Fibroblast of pulmonary artery (primary cell): ENCODE measurements at regions not wholly inside any gene's neighbourhood (a gene's known extent, or its start where the extent isn't known, plus 50 kb on each side); places are given as distances from the start of the nearest gene placed in this dataset.

Experiments
- DNase-seq: peaks from one replicate; pipeline ENCODE4 v3.0.0-alpha.2; 2010; ENCODE audit warnings: low read depth
- H3K4me3 ChIP-seq: replicated peaks from 2 replicates; pipeline ENCODE4 v1.5.1; 2011; ENCODE audit warnings: low read depth, mild to moderate bottlenecking, control low read depth, low read length, moderate library complexity
- TF ChIP-seq, protein P1 (sequence below): IDR thresholded peaks from 2 replicates; pipeline ENCODE4 v1.5.1; 2011; ENCODE audit warnings: mild to moderate bottlenecking, control low read depth, low read length, inconsistent platforms; ENCODE audit errors: missing control alignments

DNA sequence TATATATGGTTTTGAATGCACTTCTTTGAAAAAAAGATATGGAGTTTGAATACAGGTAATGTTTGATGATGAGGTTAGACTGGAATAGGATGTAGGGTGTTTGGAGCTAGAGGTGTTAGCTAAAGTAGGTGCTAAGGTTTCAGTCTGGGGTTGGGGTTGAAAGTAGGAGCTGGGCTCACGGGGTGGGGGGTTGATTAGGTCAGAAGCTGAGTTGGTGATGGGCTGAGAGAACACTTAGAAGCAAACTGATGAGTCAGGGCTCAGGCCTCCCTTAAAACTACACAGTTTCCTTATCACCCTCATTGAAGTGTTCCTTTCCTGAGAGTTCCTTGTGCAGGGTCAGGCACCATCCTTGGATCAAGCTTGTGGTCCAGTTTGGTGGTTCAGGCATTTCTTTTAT, 308.8 kb upstream of the ADAMTS16 start:
- DNase-seq: no peak
- no peak overlapping the region for H3K4me3 ChIP-seq
- TF ChIP-seq, protein P1, sequence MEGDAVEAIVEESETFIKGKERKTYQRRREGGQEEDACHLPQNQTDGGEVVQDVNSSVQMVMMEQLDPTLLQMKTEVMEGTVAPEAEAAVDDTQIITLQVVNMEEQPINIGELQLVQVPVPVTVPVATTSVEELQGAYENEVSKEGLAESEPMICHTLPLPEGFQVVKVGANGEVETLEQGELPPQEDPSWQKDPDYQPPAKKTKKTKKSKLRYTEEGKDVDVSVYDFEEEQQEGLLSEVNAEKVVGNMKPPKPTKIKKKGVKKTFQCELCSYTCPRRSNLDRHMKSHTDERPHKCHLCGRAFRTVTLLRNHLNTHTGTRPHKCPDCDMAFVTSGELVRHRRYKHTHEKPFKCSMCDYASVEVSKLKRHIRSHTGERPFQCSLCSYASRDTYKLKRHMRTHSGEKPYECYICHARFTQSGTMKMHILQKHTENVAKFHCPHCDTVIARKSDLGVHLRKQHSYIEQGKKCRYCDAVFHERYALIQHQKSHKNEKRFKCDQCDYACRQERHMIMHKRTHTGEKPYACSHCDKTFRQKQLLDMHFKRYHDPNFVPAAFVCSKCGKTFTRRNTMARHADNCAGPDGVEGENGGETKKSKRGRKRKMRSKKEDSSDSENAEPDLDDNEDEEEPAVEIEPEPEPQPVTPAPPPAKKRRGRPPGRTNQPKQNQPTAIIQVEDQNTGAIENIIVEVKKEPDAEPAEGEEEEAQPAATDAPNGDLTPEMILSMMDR: no peak

DNA sequence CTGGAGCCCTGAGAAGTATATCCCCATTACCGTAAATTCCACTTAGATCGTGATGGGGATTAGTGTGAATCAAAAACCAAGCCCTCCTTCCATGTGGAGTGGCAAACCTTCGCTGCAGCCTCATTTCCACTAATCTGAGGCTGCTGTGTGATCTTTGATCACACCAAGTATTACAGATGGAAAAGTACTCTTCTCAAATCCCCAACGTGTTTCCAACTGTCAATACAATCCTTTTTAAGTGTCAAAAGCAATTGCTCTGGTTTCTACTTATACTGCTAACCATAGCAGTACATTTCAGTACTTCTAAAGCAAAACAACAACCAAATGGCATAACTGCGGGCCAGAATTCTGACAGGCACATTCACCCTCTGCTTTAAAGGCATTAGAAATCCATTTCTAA, 307.7 kb upstream of the ADAMTS16 start:
- TF ChIP-seq, protein P1: no peak
- H3K4me3 ChIP-seq: no peak overlapping the region
- no peak for DNase-seq

- no peak for DNase-seq
Observed at GRCh38 chr5:4833104-4833738, 306.9 kb upstream of the ADAMTS16 start.

GRCh38 chr5:4837489-4838058, 302.6 kb upstream of the ADAMTS16 start:
- no peak overlapping the region for H3K4me3 ChIP-seq
- TF ChIP-seq, protein P1: no peak
- DNase-seq: no peak

More at GRCh38 chr5:4833104-4833738, 306.9 kb upstream of the ADAMTS16 start:
- H3K4me3 ChIP-seq: no peak overlapping the region
- TF ChIP-seq, protein P1: no peak

GRCh38 chr5:4845221-4845620, 294.9 kb upstream of the ADAMTS16 start:
- H3K4me3 ChIP-seq: no peak overlapping the region
- TF ChIP-seq, protein P1: no peak

GRCh38 chr5:4847766-4848165, 292.4 kb upstream of the ADAMTS16 start:
- TF ChIP-seq, protein P1: no peak
- no peak overlapping the region for H3K4me3 ChIP-seq
- no peak for DNase-seq

More at GRCh38 chr5:4845221-4845620, 294.9 kb upstream of the ADAMTS16 start:
- DNase-seq: no peak

DNA sequence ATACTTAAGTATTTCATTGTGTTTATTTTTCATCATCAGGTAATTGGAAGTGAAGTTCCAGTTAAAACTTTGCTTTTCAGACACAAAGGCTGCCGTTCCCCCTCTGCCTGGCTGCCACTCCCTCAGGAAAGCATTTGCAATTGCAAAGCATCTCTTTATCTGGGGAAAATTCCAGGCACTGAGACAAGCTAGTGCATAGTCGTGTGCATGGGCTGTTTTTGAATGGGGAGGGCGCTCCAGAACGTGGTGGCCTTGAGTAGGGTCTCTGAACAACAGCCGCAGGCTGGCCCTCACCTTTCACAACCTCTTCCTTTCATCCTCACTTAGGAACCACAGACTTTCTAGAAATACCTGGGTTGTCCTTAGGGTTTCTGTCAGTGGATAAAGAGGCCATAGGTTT, 285.1 kb upstream of the ADAMTS16 start:
- DNase-seq: no peak
- TF ChIP-seq, protein P1: no peak

More for the DNA sequence above, 285.1 kb upstream of the ADAMTS16 start:
- no peak overlapping the region for H3K4me3 ChIP-seq
